ENCODE measurements at regions not wholly inside any gene's neighbourhood (a gene's known extent, or its start where the extent isn't known, plus 50 kb on each side); places are given as distances from the start of the nearest gene placed in this dataset.

- no peak overlapping the region for H3K27ac ChIP-seq (ENCODE audit: low read depth in 2 of 2, low read length in 2 of 2)
- no peak overlapping the region for H3K4me3 ChIP-seq (ENCODE audit: low read length in 3 of 3)
- DNase-seq (no peak), FAIRE-seq (no peak)
- no peaks in the 10 kb centered on the region for H3K27me3 ChIP-seq (ENCODE audit: control insufficient read depth, insufficient read depth, low read length)
- H3K9ac ChIP-seq (ENCODE audit: low read length in 3 of 3), result no peak overlapping the region
- no peaks in the 10 kb centered on the region for H3K4me1 ChIP-seq (ENCODE audit: control insufficient read depth in 2 of 3, insufficient read depth in 2 of 3, low read depth in 1 of 3, low read length in 3 of 3)
- H3K9me3 ChIP-seq (ENCODE audit: control insufficient read depth in 2 of 3, insufficient read depth in 1 of 3, low read length in 3 of 3), result no peaks in the 10 kb centered on the region
- intact Hi-C loops (cut with DNase I), result no loop called here
- TF ChIP-seq CTCF (IDR thresholded peaks at IDR 0.05; ENCODE audit: borderline replicate concordance, extremely low read depth, insufficient read depth), result no peak
- no peaks in the 10 kb centered on the region for H3K36me3 ChIP-seq (ENCODE audit: control insufficient read depth in 2 of 3, insufficient read depth in 3 of 3, low read length in 3 of 3)
These were observed 80.4 kb downstream of the CT47B1 start for GRCh38 chrX:120795301-120795700.

GRCh38 chrX:120794525-120794975 is 81.1 kb downstream of the CT47B1 start:
- Histone ChIP-seq H3K4me3 (ENCODE audit: low read length in 3 of 3) (no peak overlapping the region), H3K4me1 (ENCODE audit: control insufficient read depth in 2 of 3, insufficient read depth in 2 of 3, low read depth in 1 of 3, low read length in 3 of 3) (no peaks in the 10 kb centered on the region), H3K27me3 (ENCODE audit: control insufficient read depth, insufficient read depth, low read length) (no peaks in the 10 kb centered on the region), H3K9me3 (ENCODE audit: control insufficient read depth in 2 of 3, insufficient read depth in 1 of 3, low read length in 3 of 3) (no peaks in the 10 kb centered on the region), H3K27ac (ENCODE audit: low read depth in 2 of 2, low read length in 2 of 2) (no peak overlapping the region), H3K36me3 (ENCODE audit: control insufficient read depth in 2 of 3, insufficient read depth in 3 of 3, low read length in 3 of 3) (no peaks in the 10 kb centered on the region), H3K9ac (ENCODE audit: low read length in 3 of 3) (no peak overlapping the region)
- TF ChIP-seq CTCF (IDR thresholded peaks at IDR 0.05; ENCODE audit: borderline replicate concordance, extremely low read depth, insufficient read depth), result no peak
- FAIRE-seq, result no peak
- DNase-seq, result no peak
- intact Hi-C loops (cut with DNase I), result no loop called here

- FAIRE-seq, result no peak
- DNase-seq, result no peak
These were observed 82.6 kb downstream of the CT47B1 start for GRCh38 chrX:120793098-120793497.

More at GRCh38 chrX:120793098-120793497, 82.6 kb downstream of the CT47B1 start:
- intact Hi-C loops (cut with DNase I), result no loop called here
- Histone ChIP-seq H3K27me3 (ENCODE audit: control insufficient read depth, insufficient read depth, low read length) (no peaks in the 10 kb centered on the region), H3K9me3 (ENCODE audit: control insufficient read depth in 2 of 3, insufficient read depth in 1 of 3, low read length in 3 of 3) (no peaks in the 10 kb centered on the region), H3K4me3 (ENCODE audit: low read length in 3 of 3) (no peak overlapping the region), H3K4me1 (ENCODE audit: control insufficient read depth in 2 of 3, insufficient read depth in 2 of 3, low read depth in 1 of 3, low read length in 3 of 3) (no peaks in the 10 kb centered on the region), H3K36me3 (ENCODE audit: control insufficient read depth in 2 of 3, insufficient read depth in 3 of 3, low read length in 3 of 3) (no peaks in the 10 kb centered on the region), H3K9ac (ENCODE audit: low read length in 3 of 3) (no peak overlapping the region), H3K27ac (ENCODE audit: low read depth in 2 of 2, low read length in 2 of 2) (no peak overlapping the region)
- no peak for TF ChIP-seq CTCF (IDR thresholded peaks at IDR 0.05; ENCODE audit: borderline replicate concordance, extremely low read depth, insufficient read depth)
